T1000 (cell line): ENCODE measurements at regions not wholly inside any gene's neighbourhood (a gene's known extent, or its start where the extent isn't known, plus 50 kb on each side); places are given as distances from the start of the nearest gene placed in this dataset.

ENCODE experiments used
- DNase-seq: peaks from one replicate; lab custom pipeline; 2025; ENCODE audit warnings: mixed read lengths; lab: John Stamatoyannopoulos, UW

GRCh38 chr17:13353590-13353989, 248.1 kb downstream of the HS3ST3A1 start:
- no peak for DNase-seq

- no peak for DNase-seq
Measured at GRCh38 chr17:13352747-13353415, 248.8 kb downstream of the HS3ST3A1 start.

- DNase-seq = peak; percentile 26
Measured at GRCh38 chr17:13351046-13351445, 250.7 kb downstream of the HS3ST3A1 start.

- no peak for DNase-seq
Measured at GRCh38 chr17:13350466-13350865, 251.3 kb downstream of the HS3ST3A1 start.

GRCh38 chr17:13346996-13347762, 254.6 kb downstream of the HS3ST3A1 start:
- peak; percentile 82 for DNase-seq

- peak; percentile 39 for DNase-seq
Measured at GRCh38 chr17:13346592-13346991, 255.1 kb downstream of the HS3ST3A1 start.

- peak; percentile 58 for DNase-seq
Measured at GRCh38 chr17:13346081-13346533, 255.6 kb downstream of the HS3ST3A1 start.

- no peak for DNase-seq
Measured at GRCh38 chr17:13338421-13338820, 263.3 kb downstream of the HS3ST3A1 start.

GRCh38 chr17:13337864-13338371, 263.8 kb downstream of the HS3ST3A1 start:
- DNase-seq = peak; percentile 12

GRCh38 chr17:13337151-13337550, 264.6 kb downstream of the HS3ST3A1 start:
- no peak for DNase-seq

- DNase-seq = no peak
Measured at GRCh38 chr17:13334374-13334773, 267.4 kb downstream of the HS3ST3A1 start.

- no peak for DNase-seq
Measured at GRCh38 chr17:13333661-13334060, 268.1 kb downstream of the HS3ST3A1 start.

GRCh38 chr17:13332207-13332606, 269.5 kb downstream of the HS3ST3A1 start:
- DNase-seq = no peak

GRCh38 chr17:13329421-13329820, 272.3 kb downstream of the HS3ST3A1 start:
- DNase-seq = no peak

- no peak for DNase-seq
Measured at GRCh38 chr17:13323990-13324389, 277.7 kb downstream of the HS3ST3A1 start.

- DNase-seq = no peak
Measured at GRCh38 chr17:13321951-13322701, 279.6 kb downstream of the HS3ST3A1 start.

GRCh38 chr17:13320046-13320785, 281.5 kb downstream of the HS3ST3A1 start:
- DNase-seq = no peak

GRCh38 chr17:13316657-13317056, 285.1 kb downstream of the HS3ST3A1 start:
- DNase-seq = no peak

GRCh38 chr17:13311306-13311705, 290.4 kb downstream of the HS3ST3A1 start:
- peak; percentile 48 for DNase-seq

- DNase-seq = no peak
Measured at GRCh38 chr17:13310858-13311257, 290.9 kb downstream of the HS3ST3A1 start.

- DNase-seq = peak; percentile 6
Measured at GRCh38 chr17:13306310-13306962, 288.6 kb upstream of the ELAC2 start.
